ENCODE measurements at regions not wholly inside any gene's neighbourhood (a gene's known extent, or its start where the extent isn't known, plus 50 kb on each side); places are given as distances from the start of the nearest gene placed in this dataset.

DNA sequence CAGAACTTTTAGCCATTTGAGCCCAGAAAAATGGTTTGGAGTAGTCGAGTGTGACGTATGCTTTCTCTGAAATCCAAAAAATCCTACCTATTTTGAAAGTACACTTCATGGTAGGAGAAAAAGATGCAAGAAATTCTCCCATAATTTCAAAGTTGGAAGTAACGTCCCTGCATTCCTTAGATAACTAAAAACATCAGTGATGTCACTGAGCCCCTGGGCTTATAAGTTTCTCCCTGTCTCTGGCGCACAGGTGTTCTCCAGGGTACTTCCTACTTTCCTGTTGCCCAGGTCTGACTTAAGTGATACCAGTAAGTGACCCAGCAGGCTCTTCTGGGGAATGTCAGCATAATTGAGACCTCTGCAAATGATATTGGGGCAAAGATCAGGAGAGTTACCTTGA lies 90.5 kb upstream of the WDR1 start:
- no peak overlapping the region for H2AFZ ChIP-seq (ENCODE audit: low read depth, low read length)
- no peaks in the 10 kb centered on the region for H3K36me3 ChIP-seq (ENCODE audit: insufficient read depth, low read length)
- H3K4me1 ChIP-seq (ENCODE audit: insufficient read depth, low read length), result no peaks in the 10 kb centered on the region
- H3K4me3 ChIP-seq (ENCODE audit: low read length), result no peak overlapping the region
- no peaks in the 10 kb centered on the region for H3K27me3 ChIP-seq (ENCODE audit: insufficient read depth, low read length)
- H3K9me3 ChIP-seq (ENCODE audit: low read length), result no peaks in the 10 kb centered on the region

DNA sequence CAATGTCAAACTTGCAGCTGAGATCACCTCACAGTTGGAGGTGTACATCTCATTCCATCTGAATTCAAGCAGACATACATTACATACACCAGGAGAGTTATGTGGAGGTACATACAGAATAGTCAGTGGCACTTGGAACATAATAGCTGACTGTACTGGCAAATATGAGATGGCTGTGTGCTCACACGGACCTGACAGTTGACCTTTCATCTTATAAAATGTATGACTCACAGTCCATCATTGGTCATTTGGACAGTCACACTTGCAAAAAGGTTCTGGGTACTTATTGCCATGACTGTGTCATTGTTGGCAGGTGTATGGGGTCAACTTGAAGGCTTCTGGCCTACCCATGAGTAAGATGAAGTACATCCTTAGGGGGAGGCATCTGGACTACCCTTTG lies 88.6 kb upstream of the WDR1 start:
- H3K27me3 ChIP-seq (ENCODE audit: insufficient read depth, low read length), result no peaks in the 10 kb centered on the region
- H3K9me3 ChIP-seq (ENCODE audit: low read length), result no peaks in the 10 kb centered on the region
- no peaks in the 10 kb centered on the region for H3K4me1 ChIP-seq (ENCODE audit: insufficient read depth, low read length)
- no peak overlapping the region for H3K4me3 ChIP-seq (ENCODE audit: low read length)
- H3K36me3 ChIP-seq (ENCODE audit: insufficient read depth, low read length), result no peaks in the 10 kb centered on the region
- no peak overlapping the region for H2AFZ ChIP-seq (ENCODE audit: low read depth, low read length)

DNA sequence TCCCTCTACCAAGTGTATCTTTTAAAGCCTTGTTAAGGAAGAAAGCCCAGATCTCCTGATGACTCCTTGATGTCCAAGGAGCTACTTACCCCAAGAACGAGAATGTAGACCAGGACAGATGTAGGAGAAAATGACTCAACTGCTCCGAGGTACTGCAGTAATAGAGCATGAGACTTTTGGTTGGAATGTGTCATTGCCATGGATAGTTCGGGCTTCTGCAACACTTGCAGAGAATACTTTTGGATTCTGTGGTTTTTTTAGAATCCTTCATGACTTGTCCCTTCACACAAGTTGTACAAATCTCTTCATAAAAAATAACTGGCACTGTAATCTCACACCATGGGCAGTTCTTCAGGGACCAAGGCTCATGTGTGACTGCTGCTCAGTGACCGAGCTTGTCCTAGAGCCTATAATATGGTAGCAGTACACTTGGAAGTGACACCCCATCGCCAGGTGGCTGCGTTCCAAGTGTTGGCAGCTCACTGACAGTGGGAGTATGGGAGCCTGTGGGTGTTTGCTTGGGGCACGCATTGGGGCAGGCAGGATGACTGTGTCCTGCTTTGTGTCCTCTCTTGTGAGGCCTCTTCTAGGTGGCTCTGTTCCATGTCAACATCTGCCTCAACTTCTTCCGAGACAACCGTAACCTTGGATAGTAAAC lies 87.9 kb upstream of the WDR1 start:
- H3K9me3 ChIP-seq (ENCODE audit: low read length), result no peaks in the 10 kb centered on the region
- no peak overlapping the region for H2AFZ ChIP-seq (ENCODE audit: low read depth, low read length)

DNA sequence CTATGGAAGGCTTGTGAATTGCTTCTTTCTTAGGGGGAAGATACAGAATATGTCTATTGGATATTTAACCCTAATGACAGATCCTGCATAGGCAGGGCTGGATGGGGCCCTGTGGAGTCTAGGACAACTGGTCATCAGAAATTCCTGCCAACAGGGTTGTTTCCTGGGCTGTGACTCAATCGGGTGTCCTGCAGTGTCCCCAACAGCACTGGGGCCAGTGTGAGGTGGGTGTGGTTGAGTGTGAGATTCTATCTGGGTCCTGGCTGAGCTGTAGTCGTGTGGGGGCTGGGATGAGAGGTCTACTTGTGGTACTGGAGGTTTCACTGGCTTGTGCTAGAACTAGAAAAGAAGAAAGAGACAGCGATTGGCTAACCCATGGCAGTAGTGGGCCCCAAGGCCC lies 87.3 kb upstream of the WDR1 start:
- no peaks in the 10 kb centered on the region for H3K9me3 ChIP-seq (ENCODE audit: low read length)
- no peaks in the 10 kb centered on the region for H3K36me3 ChIP-seq (ENCODE audit: insufficient read depth, low read length)
- no peak overlapping the region for H3K4me3 ChIP-seq (ENCODE audit: low read length)
- no peaks in the 10 kb centered on the region for H3K4me1 ChIP-seq (ENCODE audit: insufficient read depth, low read length)
- no peak overlapping the region for H2AFZ ChIP-seq (ENCODE audit: low read depth, low read length)
- H3K27me3 ChIP-seq (ENCODE audit: insufficient read depth, low read length), result no peaks in the 10 kb centered on the region

More for the DNA sequence above, 87.9 kb upstream of the WDR1 start:
- Histone ChIP-seq H3K4me1 (ENCODE audit: insufficient read depth, low read length) (no peaks in the 10 kb centered on the region), H3K36me3 (ENCODE audit: insufficient read depth, low read length) (no peaks in the 10 kb centered on the region), H3K27me3 (ENCODE audit: insufficient read depth, low read length) (no peaks in the 10 kb centered on the region), H3K4me3 (ENCODE audit: low read length) (no peak overlapping the region)

DNA sequence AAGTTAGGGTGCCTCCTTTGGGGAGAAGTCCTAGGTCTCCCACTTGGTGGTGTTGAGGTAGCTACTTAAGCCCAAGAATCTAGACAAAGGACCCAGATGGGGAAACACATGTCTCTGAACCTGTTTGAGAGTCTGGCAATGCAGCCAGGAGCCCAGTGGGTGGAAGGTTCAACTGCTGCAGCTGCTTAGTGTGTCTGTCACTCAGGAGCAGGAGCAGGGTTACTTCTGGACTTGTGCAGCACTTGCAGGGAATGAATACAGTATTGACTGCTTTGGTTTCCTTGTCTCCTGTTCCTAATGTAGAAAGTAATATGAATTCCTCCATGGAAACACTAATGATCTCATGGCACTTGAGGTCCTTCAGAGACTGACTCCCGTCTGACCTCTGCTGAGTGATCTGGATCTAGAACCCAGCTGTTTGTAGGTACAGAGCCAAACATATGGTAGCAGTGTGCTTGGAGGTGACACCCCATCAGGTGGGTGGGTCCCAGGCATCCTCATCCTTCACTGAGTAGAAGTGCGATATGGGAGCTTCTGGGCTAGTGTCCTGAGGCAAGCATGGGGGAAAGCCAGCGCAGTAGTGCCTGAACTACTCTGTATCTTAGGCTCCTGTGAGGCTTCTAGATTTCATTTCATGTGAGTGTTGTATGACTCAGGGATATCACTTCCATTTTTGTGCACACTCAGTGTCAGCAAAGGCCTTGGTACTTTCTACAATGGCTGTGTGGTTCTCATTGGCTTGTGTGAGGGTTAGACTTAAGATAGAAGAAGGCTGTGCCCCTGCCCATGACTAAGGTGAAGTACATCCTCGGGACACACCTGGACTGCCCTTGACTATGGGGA lies 85.0 kb upstream of the WDR1 start:
- Histone ChIP-seq H3K36me3 (ENCODE audit: insufficient read depth, low read length) (no peaks in the 10 kb centered on the region), H3K4me1 (ENCODE audit: insufficient read depth, low read length) (no peaks in the 10 kb centered on the region), H3K9me3 (ENCODE audit: low read length) (no peaks in the 10 kb centered on the region), H2AFZ (ENCODE audit: low read depth, low read length) (no peak overlapping the region), H3K4me3 (ENCODE audit: low read length) (no peak overlapping the region), H3K27me3 (ENCODE audit: insufficient read depth, low read length) (no peaks in the 10 kb centered on the region)

DNA sequence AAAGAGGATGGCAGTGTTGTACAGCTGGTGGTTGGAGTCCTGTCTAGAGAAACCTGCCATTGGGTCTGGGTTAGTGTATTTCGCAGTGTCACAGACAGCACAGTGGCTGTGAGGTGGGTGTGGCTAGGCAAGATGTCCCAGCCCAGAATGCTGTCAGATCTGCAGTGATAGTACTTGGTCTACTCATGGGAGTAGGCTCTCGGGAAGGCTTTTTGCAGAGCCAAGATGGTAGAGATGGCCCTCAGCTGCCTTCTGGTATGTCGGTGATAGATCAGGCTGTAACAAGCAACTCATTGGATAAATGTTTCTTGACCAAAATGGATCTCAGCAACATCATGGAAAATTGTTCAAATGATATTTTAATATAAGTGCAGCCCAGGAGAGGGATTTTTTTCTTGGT lies 84.3 kb upstream of the WDR1 start:
- Histone ChIP-seq H3K9me3 (ENCODE audit: low read length) (no peaks in the 10 kb centered on the region), H3K36me3 (ENCODE audit: insufficient read depth, low read length) (no peaks in the 10 kb centered on the region), H3K4me3 (ENCODE audit: low read length) (no peak overlapping the region), H3K4me1 (ENCODE audit: insufficient read depth, low read length) (no peaks in the 10 kb centered on the region), H2AFZ (ENCODE audit: low read depth, low read length) (no peak overlapping the region), H3K27me3 (ENCODE audit: insufficient read depth, low read length) (no peaks in the 10 kb centered on the region)

DNA sequence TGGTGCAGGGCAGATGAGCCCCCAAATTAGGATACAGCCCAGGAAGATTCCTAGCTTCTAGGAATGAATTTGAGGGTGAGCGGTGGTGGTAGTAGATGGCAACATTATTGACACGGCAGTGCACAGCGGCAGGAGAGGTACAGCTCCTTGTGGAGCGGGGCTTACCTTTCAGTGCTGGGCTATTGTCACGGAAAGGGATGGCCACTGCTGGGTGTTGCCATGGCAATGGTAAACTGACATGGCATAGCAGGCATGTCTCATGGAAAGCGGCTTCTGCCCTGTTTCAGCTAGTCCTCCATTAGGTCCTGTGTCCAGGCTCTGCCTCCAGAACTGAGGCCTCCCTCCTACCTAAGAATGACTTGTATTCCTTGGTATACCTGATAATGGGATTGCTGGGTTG lies 81.8 kb upstream of the WDR1 start:
- Histone ChIP-seq H3K4me1 (ENCODE audit: insufficient read depth, low read length) (no peaks in the 10 kb centered on the region), H3K27me3 (ENCODE audit: insufficient read depth, low read length) (no peaks in the 10 kb centered on the region), H3K4me3 (ENCODE audit: low read length) (no peak overlapping the region), H3K9me3 (ENCODE audit: low read length) (no peaks in the 10 kb centered on the region), H3K36me3 (ENCODE audit: insufficient read depth, low read length) (no peaks in the 10 kb centered on the region), H2AFZ (ENCODE audit: low read depth, low read length) (no peak overlapping the region)

DNA sequence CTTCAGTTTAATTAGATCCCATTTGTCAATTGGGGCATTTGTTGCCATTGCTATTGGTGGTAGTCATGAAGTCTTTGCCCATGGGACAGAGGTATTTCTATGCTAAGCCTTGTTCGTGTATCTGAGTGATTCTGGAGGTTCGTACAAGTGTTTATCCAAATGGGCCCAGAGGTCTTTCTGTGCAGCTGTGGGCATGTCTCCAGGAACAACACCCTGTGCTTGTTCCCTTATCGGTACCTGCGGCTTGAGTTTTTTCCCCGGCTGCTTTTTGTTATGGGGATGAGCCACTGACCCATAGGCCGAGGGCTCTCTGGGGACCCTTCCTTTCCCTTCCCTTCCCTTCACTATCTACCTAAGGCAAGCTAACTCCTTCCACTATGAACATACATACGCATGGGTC lies 81.4 kb upstream of the WDR1 start:
- H3K9me3 ChIP-seq (ENCODE audit: low read length), result no peaks in the 10 kb centered on the region
- no peaks in the 10 kb centered on the region for H3K27me3 ChIP-seq (ENCODE audit: insufficient read depth, low read length)
- no peak overlapping the region for H2AFZ ChIP-seq (ENCODE audit: low read depth, low read length)
- no peak overlapping the region for H3K4me3 ChIP-seq (ENCODE audit: low read length)
- H3K4me1 ChIP-seq (ENCODE audit: insufficient read depth, low read length), result no peaks in the 10 kb centered on the region
- no peaks in the 10 kb centered on the region for H3K36me3 ChIP-seq (ENCODE audit: insufficient read depth, low read length)

DNA sequence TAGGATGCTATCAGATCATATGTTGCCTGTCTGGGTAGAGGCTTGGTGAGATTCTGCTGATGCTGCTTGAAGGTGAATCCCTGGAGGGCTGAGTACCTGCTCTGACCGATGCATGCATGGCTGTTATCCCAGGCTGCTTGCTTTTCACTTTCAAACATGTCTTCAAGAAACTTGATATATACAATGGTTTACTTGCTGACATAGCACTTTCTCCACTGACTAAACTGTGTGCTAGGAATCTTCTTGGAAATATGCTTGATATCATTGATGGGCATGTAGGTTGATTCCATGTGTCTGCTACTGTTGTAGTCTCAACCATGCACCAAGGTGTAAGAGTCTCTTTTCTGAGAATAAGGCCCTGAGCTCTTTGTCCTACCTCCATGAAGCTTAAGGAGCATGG lies 79.6 kb upstream of the WDR1 start:
- H3K4me1 ChIP-seq (ENCODE audit: insufficient read depth, low read length), result no peaks in the 10 kb centered on the region
- H3K9me3 ChIP-seq (ENCODE audit: low read length), result no peaks in the 10 kb centered on the region
- H2AFZ ChIP-seq (ENCODE audit: low read depth, low read length), result no peak overlapping the region
- H3K27me3 ChIP-seq (ENCODE audit: insufficient read depth, low read length), result no peaks in the 10 kb centered on the region
- H3K36me3 ChIP-seq (ENCODE audit: insufficient read depth, low read length), result no peaks in the 10 kb centered on the region
- H3K4me3 ChIP-seq (ENCODE audit: low read length), result no peak overlapping the region

DNA sequence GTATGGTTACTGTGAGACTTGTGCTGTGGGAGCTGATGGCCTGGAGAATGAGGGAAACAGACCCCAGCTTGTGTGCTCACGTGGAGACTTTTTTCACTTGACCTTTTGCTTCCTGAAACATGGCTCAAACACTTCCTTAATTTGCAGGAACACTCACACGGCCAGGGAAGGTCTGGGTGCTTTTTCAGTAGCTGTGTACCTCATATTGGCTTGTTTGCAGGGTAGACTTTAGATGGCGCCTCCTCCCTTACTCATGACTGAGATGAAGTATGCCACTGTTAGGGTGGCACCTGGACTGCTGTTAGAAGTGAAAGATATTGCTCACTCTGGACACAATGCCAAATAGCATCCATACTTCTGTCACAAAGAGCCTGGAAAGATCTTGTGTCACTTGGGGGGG lies 75.7 kb upstream of the WDR1 start:
- Histone ChIP-seq H3K9me3 (ENCODE audit: low read length) (no peaks in the 10 kb centered on the region), H3K27me3 (ENCODE audit: insufficient read depth, low read length) (no peaks in the 10 kb centered on the region), H3K4me3 (ENCODE audit: low read length) (no peak overlapping the region), H2AFZ (ENCODE audit: low read depth, low read length) (no peak overlapping the region), H3K36me3 (ENCODE audit: insufficient read depth, low read length) (no peaks in the 10 kb centered on the region), H3K4me1 (ENCODE audit: insufficient read depth, low read length) (no peaks in the 10 kb centered on the region)

DNA sequence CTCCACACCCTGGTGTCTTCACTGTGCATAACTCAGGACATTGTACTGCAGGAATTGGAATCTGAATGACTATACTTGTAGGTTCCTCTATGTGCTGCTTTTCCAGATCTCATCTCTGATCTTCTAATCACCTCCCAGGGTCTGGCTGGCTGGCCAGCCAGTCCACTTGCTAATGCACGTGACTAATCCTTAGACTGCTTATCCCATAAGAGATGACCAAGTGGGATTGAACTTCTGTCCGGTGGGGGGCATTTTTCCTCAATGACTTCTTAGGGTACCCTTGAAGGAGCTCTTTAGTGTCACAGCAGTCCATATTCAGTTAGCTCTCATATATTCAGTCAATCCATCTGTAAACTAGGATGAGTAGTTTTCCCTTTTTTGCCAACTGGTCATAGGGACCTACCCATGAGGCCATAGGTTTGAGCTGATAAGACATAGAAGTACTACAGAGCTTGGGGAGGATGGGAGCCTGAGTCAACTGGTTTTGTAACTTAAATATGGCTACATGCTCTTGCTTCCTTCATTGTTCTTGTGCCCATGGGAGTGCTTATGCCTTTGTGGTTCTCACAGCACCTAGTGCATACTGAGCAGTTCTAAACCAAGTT lies 71.9 kb upstream of the WDR1 start:
- Histone ChIP-seq H3K4me1 (ENCODE audit: insufficient read depth, low read length) (no peaks in the 10 kb centered on the region), H3K27me3 (ENCODE audit: insufficient read depth, low read length) (no peaks in the 10 kb centered on the region), H3K36me3 (ENCODE audit: insufficient read depth, low read length) (no peaks in the 10 kb centered on the region), H2AFZ (ENCODE audit: low read depth, low read length) (no peak overlapping the region), H3K9me3 (ENCODE audit: low read length) (no peaks in the 10 kb centered on the region), H3K4me3 (ENCODE audit: low read length) (no peak overlapping the region)

DNA sequence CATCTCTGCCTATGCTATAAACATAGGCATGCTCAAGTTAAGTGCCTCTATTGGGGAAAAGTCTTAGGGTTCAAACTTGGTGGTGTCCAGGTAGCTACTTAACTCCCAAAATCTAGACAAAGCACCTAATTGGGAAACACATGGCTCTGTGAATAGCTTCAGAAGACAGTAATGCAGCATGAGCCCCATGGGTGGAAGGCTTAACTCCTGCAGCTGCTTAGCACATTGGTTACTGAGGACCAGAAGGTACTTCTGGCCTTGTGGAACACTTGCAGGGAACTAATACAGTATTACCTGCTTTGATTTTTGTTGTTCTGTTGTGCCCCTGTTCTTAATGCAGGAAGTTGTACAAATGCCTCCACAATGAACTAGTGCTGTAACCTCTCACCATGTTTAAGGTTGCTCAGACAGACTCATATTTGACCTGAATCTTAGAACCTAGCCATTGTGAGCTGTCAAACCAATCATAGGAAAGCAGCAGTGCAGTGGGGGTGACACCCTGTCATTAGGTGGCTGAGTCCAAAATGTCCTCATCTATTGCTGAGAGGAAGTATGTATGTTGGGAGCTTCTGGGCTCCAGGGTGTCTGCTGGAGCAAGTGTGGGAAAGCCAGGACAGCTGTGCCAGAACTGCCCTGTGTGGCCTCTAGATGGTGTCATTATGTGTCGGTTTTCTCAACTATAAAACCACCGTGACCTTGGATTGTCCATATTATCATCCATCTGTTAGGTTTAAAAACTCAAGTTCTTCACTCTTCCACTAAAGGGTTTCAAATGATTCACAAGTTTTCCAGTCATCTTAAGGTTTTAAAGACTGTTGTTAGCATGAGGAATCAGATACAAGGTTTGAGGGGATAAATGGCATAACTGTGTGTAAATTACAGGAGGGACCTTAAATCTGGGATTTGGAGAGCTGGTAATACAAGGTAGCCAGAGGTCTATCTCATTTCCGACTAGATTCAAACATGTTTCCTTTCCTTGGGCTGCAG lies 69.9 kb upstream of the WDR1 start:
- Histone ChIP-seq H3K27me3 (ENCODE audit: insufficient read depth, low read length) (no peaks in the 10 kb centered on the region), H3K4me3 (ENCODE audit: low read length) (no peak overlapping the region), H3K4me1 (ENCODE audit: insufficient read depth, low read length) (no peaks in the 10 kb centered on the region), H3K9me3 (ENCODE audit: low read length) (no peaks in the 10 kb centered on the region), H3K36me3 (ENCODE audit: insufficient read depth, low read length) (no peaks in the 10 kb centered on the region), H2AFZ (ENCODE audit: low read depth, low read length) (no peak overlapping the region)
